Fibroblast of mammary gland (primary cell): ENCODE measurements at regions not wholly inside any gene's neighbourhood (a gene's known extent, or its start where the extent isn't known, plus 50 kb on each side); places are given as distances from the start of the nearest gene placed in this dataset.

Source experiments
- DNase-seq: peaks from one replicate; pipeline ENCODE4 v3.0.0-alpha.2; 2010; ENCODE audit warnings: low read depth
- H3K4me3 ChIP-seq: 2 replicates; pipeline ENCODE4 v1.5.1; 2011; ENCODE audit warnings: low read depth, mild to moderate bottlenecking, low read length, moderate library complexity; ENCODE audit not compliant: control insufficient read depth
- CTCF ChIP-seq: conservative IDR thresholded peaks from 2 replicates; pipeline ENCODE4 v1.5.1; 2011; ENCODE audit warnings: low read depth, low read length, inconsistent platforms; ENCODE audit not compliant: control insufficient read depth, insufficient read depth

DNA sequence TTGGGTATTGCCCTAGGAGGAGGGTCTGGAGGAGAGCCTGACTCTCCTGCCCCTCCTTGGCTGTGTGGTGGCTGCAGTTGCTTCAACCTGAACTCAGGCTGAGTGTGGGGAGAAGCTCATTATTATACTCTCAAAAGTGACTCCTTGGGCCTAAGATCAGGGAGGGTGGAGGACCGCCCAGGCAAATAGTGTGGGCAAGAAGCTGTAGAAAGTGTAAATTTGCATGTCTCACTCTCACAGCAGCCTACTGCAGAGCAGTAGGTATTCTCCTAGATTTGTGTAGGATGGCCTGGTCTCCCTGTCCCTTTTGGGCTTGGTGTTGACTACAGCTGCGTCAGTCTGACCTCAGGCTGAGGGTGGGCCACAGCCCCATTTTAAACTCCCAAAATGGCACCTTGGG is 156.1 kb downstream of the ZNF330 start:
- no peak overlapping the region for H3K4me3 ChIP-seq
- TF ChIP-seq CTCF, result no peak
- no peak for DNase-seq

GRCh38 chr4:141387299-141387698 is 166.6 kb downstream of the ZNF330 start:
- no peak overlapping the region for H3K4me3 ChIP-seq
- DNase-seq, result no peak
- TF ChIP-seq CTCF, result no peak

DNA sequence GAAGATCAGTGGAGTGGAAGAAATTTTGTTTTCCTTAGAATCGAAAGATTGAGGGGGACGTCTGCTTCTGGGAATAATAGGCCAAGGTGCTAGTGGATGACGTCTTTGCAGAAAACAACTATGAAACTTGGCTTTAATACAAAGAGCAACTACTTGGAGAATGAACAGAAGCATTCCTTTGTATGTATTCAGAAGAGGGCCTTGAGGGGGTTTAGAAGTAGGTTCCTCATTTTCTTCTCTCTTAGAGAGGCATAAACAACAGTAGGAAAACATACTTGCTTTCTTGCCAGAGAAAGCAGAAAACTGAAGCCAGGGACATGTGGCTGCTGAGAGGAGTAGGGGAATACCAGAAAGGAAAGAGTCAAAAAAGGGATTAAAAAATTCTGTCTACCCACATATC is 167.8 kb downstream of the ZNF330 start:
- H3K4me3 ChIP-seq, result no peak overlapping the region
- TF ChIP-seq CTCF, result no peak
- DNase-seq, result peak; percentile 72

GRCh38 chr4:141389649-141390048 is 169.0 kb downstream of the ZNF330 start:
- no peak overlapping the region for H3K4me3 ChIP-seq
- TF ChIP-seq CTCF, result no peak
- no peak for DNase-seq

- H3K4me3 ChIP-seq, result no peak overlapping the region
- TF ChIP-seq CTCF, result no peak
- no peak for DNase-seq
Observed at GRCh38 chr4:141390571-141390970, 169.9 kb downstream of the ZNF330 start.

- no peak for TF ChIP-seq CTCF
- H3K4me3 ChIP-seq, result no peak overlapping the region
- DNase-seq, result peak; percentile 19
Observed at GRCh38 chr4:141391293-141391692, 170.6 kb downstream of the ZNF330 start.

DNA sequence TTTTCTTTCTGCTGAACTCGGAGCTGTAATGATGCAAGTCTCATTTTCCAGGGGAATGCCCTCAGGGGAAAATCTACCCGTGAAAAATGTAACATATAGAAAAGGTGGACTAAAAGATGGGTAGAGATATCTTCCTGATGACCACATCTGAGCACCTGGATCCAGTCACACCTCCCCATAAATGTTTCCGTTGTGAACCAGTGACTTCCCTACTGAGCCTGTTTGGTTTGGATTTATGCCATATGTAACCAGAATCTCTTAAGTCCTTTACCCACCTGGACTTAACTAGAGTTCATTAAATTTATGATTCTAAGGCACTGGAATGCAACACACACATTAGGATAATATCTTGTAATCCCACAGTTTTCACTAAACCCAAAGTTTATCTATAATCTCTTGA is 171.1 kb downstream of the ZNF330 start:
- TF ChIP-seq CTCF, result no peak
- H3K4me3 ChIP-seq, result no peak overlapping the region
- peak; percentile 30 for DNase-seq
